Activated B cell treated with CpG ODN at 0.5 μM for 24 hours (primary cell): ENCODE measurements at regions not wholly inside any gene's neighbourhood (a gene's known extent, or its start where the extent isn't known, plus 50 kb on each side); places are given as distances from the start of the nearest gene placed in this dataset.
"Not testable (repeated sequence)": the region's sequence is repeated elsewhere in the genome, so short reads cannot be mapped to it uniquely, and the experiment has no call there.

Experiments
- ATAC-seq: fragments of 200-7000 bp; cut with Tn5 transposase; one replicate; pipeline ENCODE4 v1.10.0; 2021; ENCODE audit warnings: low read depth, mild to moderate bottlenecking, moderate library complexity
- CTCF ChIA-PET: fragments of 350-600 bp; sonication (Branson Sonifier 250); formaldehyde crosslinking; loops from one replicate; lab custom pipeline; 2021; ENCODE audit warnings: antibody characterized with exemption; lab: Charles Lee
- POLR2A ChIA-PET: fragments of 350-600 bp; sonication (Branson Sonifier 250); formaldehyde crosslinking; loops from one replicate; lab custom pipeline; 2021; ENCODE audit warnings: antibody characterized with exemption; lab: Charles Lee
- DNase-seq: peaks from one replicate; pipeline ENCODE4 v3.0.0; 2022
- H3K27ac Mint-ChIP-seq: one replicate; pipeline ENCODE4 v1.8.0; 2020; ENCODE audit warnings: mixed read lengths
- H3K27me3 Mint-ChIP-seq: one replicate; pipeline ENCODE4 v1.8.0; 2021; ENCODE audit warnings: mixed read lengths
- H3K36me3 Mint-ChIP-seq: one replicate; pipeline ENCODE4 v1.8.0; 2021; ENCODE audit warnings: low read depth, mixed read lengths
- H3K4me1 Mint-ChIP-seq: one replicate; pipeline ENCODE4 v1.8.0; 2021; ENCODE audit warnings: mixed read lengths
- H3K4me3 Mint-ChIP-seq: one replicate; pipeline ENCODE4 v1.8.0; 2020; ENCODE audit warnings: mild to moderate bottlenecking, mixed read lengths
- H3K9me3 Mint-ChIP-seq: one replicate; pipeline ENCODE4 v1.8.0; 2020; ENCODE audit warnings: mixed read lengths
- intact Hi-C: fragments of 100-400 bp; cut with micrococcal nuclease; formaldehyde crosslinking; loops from one replicate; pipeline ENCODE4 v1.15.1; 2024
- TF ChIP-seq, protein P1 (sequence below): fragments of 200-600 bp; IDR thresholded peaks from one replicate; pipeline ENCODE4 v1.8.0; 2022; ENCODE audit warnings: antibody characterized with exemption, mild to moderate bottlenecking

DNA sequence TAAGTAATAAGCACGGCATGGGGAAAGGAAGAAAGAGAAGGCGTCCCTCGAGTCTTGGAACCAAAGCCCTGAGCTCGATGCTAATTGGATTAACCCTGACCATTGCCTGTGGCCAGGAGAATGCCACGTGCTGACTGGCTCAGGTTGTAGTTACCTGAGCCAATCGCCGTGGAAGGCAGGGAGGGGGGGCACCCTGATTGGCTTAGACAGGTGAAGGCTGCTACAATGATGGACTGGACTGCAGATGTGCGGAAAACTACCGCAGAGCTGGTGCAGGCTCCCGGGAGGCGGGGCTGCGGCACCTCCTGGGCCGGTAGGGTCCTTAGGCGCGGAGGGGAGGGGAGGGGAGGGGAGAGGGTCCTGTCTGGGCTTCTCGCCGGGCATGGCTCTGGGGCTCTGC, 121.3 kb downstream of the TFAP2C start:
- no peak overlapping the region for H3K27ac Mint-ChIP-seq
- intact Hi-C loops: no loop called here
- H3K9me3 Mint-ChIP-seq: no peaks in the 10 kb centered on the region
- ChIA-PET POLR2A (no interaction called here), CTCF (no interaction called here)
- DNase-seq (no peak), ATAC-seq (no peak)
- TF ChIP-seq, protein P1, sequence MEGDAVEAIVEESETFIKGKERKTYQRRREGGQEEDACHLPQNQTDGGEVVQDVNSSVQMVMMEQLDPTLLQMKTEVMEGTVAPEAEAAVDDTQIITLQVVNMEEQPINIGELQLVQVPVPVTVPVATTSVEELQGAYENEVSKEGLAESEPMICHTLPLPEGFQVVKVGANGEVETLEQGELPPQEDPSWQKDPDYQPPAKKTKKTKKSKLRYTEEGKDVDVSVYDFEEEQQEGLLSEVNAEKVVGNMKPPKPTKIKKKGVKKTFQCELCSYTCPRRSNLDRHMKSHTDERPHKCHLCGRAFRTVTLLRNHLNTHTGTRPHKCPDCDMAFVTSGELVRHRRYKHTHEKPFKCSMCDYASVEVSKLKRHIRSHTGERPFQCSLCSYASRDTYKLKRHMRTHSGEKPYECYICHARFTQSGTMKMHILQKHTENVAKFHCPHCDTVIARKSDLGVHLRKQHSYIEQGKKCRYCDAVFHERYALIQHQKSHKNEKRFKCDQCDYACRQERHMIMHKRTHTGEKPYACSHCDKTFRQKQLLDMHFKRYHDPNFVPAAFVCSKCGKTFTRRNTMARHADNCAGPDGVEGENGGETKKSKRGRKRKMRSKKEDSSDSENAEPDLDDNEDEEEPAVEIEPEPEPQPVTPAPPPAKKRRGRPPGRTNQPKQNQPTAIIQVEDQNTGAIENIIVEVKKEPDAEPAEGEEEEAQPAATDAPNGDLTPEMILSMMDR: no peak
- no peak overlapping the region for H3K4me3 Mint-ChIP-seq
- H3K27me3 Mint-ChIP-seq: peaks cover 18% of the 10 kb centered on the region
- no peaks in the 10 kb centered on the region for H3K36me3 Mint-ChIP-seq
- no peaks in the 10 kb centered on the region for H3K4me1 Mint-ChIP-seq

DNA sequence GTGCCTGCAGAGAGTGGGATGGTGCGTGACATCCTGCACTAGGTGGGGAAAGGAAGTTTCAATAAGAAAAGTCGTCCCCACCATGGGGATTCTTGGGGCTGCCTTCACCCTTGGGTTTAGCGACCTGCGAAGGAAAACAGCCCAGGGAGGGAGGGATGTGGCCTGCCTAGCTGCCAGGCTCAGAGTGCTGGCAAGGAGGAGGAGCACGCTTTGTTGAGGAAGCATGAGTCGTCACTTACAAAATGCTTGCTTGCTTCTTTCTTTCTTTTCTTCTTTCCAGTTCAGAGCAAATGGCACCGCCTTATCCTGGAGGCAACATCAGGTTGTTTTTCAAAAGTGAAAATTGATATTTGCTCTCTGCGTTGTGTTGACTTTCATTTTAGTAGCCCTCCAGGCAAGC, 123.2 kb downstream of the TFAP2C start:
- Mint-ChIP-seq H3K36me3 (no peaks in the 10 kb centered on the region), H3K9me3 (no peaks in the 10 kb centered on the region), H3K4me1 (no peaks in the 10 kb centered on the region), H3K27ac (no peak overlapping the region), H3K4me3 (no peak overlapping the region), H3K27me3 (peaks cover 16% of the 10 kb centered on the region)
- ChIA-PET CTCF (no interaction called here), POLR2A (no interaction called here)
- TF ChIP-seq, protein P1: no peak
- intact Hi-C loops: no loop called here
- ATAC-seq (no peak), DNase-seq (no peak)

DNA sequence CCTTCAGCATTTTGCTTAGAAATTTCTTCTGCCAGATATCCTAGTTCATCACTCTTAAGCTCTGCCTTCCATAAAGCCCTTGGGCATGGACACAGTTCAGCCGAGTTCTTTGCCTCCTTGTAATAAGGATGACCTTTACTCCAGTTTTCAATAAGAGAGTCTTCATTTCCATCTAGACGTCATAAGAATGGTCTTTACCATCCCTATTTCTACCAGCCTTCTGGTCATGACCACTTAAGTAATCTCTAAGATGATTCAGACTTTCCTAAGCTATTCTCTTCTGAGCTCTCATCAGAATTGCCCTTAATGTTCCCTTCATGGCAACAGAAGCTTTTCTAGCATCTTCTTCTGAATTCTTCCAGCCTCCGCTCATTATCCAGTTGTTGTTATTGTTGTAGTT, 126.1 kb downstream of the TFAP2C start:
- H3K9me3 Mint-ChIP-seq: peaks cover 4% of the 10 kb centered on the region
- no peaks in the 10 kb centered on the region for H3K4me1 Mint-ChIP-seq
- intact Hi-C loops: no loop called here
- TF ChIP-seq, protein P1: no peak
- POLR2A ChIA-PET: no interaction called here
- no peak overlapping the region for H3K27ac Mint-ChIP-seq
- no peak overlapping the region for H3K4me3 Mint-ChIP-seq
- DNase-seq: no peak
- ATAC-seq: no peak
- H3K27me3 Mint-ChIP-seq: peaks cover 7% of the 10 kb centered on the region
- CTCF ChIA-PET: no interaction called here
- no peaks in the 10 kb centered on the region for H3K36me3 Mint-ChIP-seq

DNA sequence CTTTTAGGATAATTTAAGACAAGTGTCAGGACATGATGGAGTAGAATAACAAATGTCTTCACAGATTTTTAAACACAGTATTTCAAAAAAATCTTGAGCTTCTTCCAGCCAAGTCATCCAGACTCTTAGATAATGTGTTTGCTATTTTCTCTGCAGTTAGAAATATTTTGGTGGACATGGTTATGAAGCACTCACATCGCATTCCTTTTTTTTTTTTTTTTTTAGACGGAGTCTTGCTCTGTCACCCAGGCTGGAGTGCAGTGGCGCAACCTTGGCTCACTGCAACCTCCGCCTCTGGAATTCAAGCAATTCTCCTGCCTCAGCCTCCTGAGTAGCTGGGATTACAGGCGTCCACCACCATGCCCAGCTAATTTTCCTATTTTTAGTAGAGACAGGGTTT, 127.6 kb downstream of the TFAP2C start:
- H3K9me3 Mint-ChIP-seq, POLR2A ChIA-PET, DNase-seq, CTCF ChIA-PET, H3K4me1 Mint-ChIP-seq, H3K27ac Mint-ChIP-seq, H3K27me3 Mint-ChIP-seq, intact Hi-C loops, H3K4me3 Mint-ChIP-seq, H3K36me3 Mint-ChIP-seq, ATAC-seq: not testable (repeated sequence)

DNA sequence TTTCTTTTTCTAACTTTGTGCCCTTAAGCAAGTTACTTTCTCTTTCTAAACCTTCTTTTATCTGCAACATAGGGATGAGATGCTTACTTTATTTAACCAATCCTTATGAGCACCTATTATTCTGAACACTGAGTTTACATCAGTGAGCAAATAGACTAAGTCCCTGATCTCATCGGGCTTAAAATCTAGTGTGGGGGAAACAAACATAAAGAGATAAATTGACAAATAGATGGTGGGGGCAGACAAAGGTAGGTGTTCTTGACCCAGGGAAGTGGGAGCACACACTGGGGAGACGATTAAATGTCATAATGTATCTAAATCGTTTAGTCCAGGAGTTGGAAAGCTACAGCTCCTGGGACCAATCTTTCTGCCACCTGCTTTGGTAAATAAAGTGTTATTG, 129.6 kb downstream of the TFAP2C start:
- Mint-ChIP-seq H3K36me3 (no peaks in the 10 kb centered on the region), H3K9me3 (peaks cover 4% of the 10 kb centered on the region), H3K4me1 (no peaks in the 10 kb centered on the region), H3K4me3 (no peak overlapping the region), H3K27me3 (no peaks in the 10 kb centered on the region), H3K27ac (no peak overlapping the region)
- POLR2A ChIA-PET: no interaction called here
- CTCF ChIA-PET: no interaction called here
- intact Hi-C loops: no loop called here
- ATAC-seq (no peak), DNase-seq (no peak)
- TF ChIP-seq, protein P1: no peak

DNA sequence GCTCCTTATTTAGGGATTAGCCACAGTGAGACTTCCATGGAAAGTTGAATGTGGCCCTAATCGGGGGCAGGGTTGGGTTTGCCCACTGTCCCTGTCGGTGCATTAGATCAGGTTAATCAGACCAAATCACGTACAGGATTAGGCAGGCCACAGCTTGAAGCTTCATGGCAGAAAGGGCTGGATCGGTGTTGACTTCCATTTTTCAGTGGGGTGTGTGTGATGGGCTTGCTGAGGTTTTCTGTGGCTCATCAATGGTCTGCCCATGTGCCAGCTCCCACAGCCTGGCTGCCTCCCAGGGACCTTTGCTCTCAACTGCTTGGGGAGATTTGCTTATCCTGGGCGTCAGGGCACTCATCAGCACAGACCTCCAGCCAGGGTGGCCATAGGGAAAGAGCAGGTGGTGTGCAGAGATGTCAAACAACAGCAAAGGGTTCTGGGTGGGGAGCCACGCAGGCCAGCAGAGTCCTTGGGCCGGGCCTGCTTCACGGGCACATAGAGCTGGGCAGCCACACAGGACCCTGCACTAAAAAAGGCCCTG, 130.7 kb downstream of the TFAP2C start:
- CTCF ChIA-PET: no interaction called here
- TF ChIP-seq, protein P1: no peak
- Mint-ChIP-seq H3K27ac (no peak overlapping the region), H3K36me3 (no peaks in the 10 kb centered on the region), H3K4me3 (no peak overlapping the region), H3K9me3 (peaks cover 4% of the 10 kb centered on the region), H3K27me3 (no peaks in the 10 kb centered on the region), H3K4me1 (no peaks in the 10 kb centered on the region)
- intact Hi-C loops: no loop called here
- ATAC-seq (no peak), DNase-seq (no peak)
- POLR2A ChIA-PET: no interaction called here
